Neural crest cell (in vitro differentiated cells): ENCODE measurements at regions not wholly inside any gene's neighbourhood (a gene's known extent, or its start where the extent isn't known, plus 50 kb on each side); places are given as distances from the start of the nearest gene placed in this dataset.

Source experiments
- DNase-seq: peaks from one replicate; pipeline ENCODE4 v3.0.0; 2021; ENCODE audit warnings: low read depth, mixed read lengths, low spot score
- H3K27ac Mint-ChIP-seq: one replicate; pipeline ENCODE4 v1.8.0; 2021; ENCODE audit warnings: mild to moderate bottlenecking, mixed read lengths; ENCODE audit not compliant: unreplicated experiment
- H3K27me3 Mint-ChIP-seq: 2 replicates; pipeline ENCODE4 v1.8.0; 2021; ENCODE audit warnings: low read depth, mild to moderate bottlenecking, mixed read lengths
- H3K36me3 Mint-ChIP-seq: 2 replicates; pipeline ENCODE4 v1.8.0; 2021; ENCODE audit warnings: low read depth, mild to moderate bottlenecking, mixed read lengths
- H3K4me1 Mint-ChIP-seq: 2 replicates; pipeline ENCODE4 v1.8.0; 2021; ENCODE audit warnings: mixed read lengths
- H3K4me3 Mint-ChIP-seq: one replicate; pipeline ENCODE4 v1.8.0; 2021; ENCODE audit warnings: mild to moderate bottlenecking, mixed read lengths
- H3K9me3 Mint-ChIP-seq: 2 replicates; pipeline ENCODE4 v1.8.0; 2021; ENCODE audit warnings: mixed read lengths
- TF ChIP-seq, protein P1 (sequence below): fragments of 200-600 bp; sonication (generic); conservative IDR thresholded peaks from 2 replicates; pipeline ENCODE4 v1.5.0; 2021; ENCODE audit warnings: antibody characterized with exemption, mild to moderate bottlenecking

DNA sequence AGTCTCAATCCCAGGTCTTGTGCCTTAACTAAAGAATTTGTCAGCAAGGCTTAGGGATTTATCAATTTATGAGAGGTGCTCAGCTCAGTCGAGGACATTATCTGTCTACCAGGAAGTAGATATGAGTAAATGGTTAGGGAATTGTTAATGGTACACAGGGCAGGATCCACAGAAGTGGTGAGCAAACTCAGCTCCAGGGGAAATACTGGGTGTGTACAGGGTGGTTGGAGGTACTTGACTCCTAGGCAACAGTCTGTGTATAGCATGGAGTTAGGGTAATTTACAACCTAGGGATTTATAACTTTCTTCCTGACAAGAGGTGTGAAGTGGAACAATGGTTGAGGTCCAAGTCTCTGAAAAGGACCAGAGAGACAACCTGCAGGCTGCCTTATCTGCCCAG lies 123.4 kb upstream of the OR9Q1 start:
- Mint-ChIP-seq H3K4me1 (no peaks in the 10 kb centered on the region), H3K27me3 (peaks cover 26% of the 10 kb centered on the region), H3K27ac (no peak overlapping the region), H3K4me3 (no peak overlapping the region), H3K9me3 (no peaks in the 10 kb centered on the region), H3K36me3 (no peaks in the 10 kb centered on the region)
- DNase-seq: no peak
- TF ChIP-seq, protein P1, sequence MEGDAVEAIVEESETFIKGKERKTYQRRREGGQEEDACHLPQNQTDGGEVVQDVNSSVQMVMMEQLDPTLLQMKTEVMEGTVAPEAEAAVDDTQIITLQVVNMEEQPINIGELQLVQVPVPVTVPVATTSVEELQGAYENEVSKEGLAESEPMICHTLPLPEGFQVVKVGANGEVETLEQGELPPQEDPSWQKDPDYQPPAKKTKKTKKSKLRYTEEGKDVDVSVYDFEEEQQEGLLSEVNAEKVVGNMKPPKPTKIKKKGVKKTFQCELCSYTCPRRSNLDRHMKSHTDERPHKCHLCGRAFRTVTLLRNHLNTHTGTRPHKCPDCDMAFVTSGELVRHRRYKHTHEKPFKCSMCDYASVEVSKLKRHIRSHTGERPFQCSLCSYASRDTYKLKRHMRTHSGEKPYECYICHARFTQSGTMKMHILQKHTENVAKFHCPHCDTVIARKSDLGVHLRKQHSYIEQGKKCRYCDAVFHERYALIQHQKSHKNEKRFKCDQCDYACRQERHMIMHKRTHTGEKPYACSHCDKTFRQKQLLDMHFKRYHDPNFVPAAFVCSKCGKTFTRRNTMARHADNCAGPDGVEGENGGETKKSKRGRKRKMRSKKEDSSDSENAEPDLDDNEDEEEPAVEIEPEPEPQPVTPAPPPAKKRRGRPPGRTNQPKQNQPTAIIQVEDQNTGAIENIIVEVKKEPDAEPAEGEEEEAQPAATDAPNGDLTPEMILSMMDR: no peak

DNA sequence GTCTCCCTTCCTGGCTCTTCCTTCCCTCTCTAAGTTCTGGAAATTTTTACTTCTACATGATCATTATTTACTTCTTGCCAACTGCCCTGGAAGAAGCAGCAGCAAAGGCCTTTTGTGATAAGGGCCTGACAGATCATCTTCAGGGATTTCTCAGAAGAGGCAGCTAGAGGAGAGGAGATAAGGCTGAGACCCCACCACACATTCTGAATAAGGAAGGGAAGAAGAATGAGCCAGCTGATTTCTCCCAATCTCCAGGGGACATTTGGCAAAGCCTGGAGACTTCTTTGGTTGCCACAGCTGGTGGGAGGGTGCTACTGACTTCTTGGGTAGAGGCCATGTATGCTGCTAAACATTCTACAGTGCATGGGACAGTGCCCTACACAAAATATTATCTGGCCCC lies 122.4 kb upstream of the OR9Q1 start:
- no peak for DNase-seq
- H3K4me3 Mint-ChIP-seq: no peak overlapping the region
- H3K9me3 Mint-ChIP-seq: no peaks in the 10 kb centered on the region
- TF ChIP-seq, protein P1: no peak
- no peaks in the 10 kb centered on the region for H3K4me1 Mint-ChIP-seq
- H3K36me3 Mint-ChIP-seq: no peaks in the 10 kb centered on the region
- H3K27ac Mint-ChIP-seq: no peak overlapping the region
- H3K27me3 Mint-ChIP-seq: peaks cover 22% of the 10 kb centered on the region

DNA sequence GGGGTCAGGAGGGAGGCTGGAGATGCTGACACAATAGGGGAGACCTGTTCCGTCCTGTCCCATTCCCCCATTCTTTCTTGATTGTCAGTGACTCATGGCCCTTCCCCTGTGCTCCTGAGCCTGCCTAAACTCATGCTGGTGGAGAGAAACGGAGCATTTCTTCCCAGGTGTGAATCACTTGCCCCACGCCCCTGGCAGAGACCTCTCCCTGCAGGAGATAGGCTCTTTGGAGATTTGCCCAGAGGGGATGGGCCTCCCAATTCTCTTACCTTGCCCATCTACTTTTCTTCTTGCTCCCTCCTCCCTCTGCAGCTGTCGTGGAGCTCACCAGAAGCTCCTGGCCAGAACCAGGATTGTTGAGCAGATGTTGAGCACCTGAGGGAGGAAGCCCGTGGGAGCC lies 121.9 kb upstream of the OR9Q1 start:
- no peak for DNase-seq
- no peak overlapping the region for H3K27ac Mint-ChIP-seq
- no peaks in the 10 kb centered on the region for H3K4me1 Mint-ChIP-seq
- TF ChIP-seq, protein P1: no peak
- no peaks in the 10 kb centered on the region for H3K36me3 Mint-ChIP-seq
- H3K9me3 Mint-ChIP-seq: no peaks in the 10 kb centered on the region
- H3K4me3 Mint-ChIP-seq: no peak overlapping the region
- H3K27me3 Mint-ChIP-seq: peaks cover 18% of the 10 kb centered on the region

DNA sequence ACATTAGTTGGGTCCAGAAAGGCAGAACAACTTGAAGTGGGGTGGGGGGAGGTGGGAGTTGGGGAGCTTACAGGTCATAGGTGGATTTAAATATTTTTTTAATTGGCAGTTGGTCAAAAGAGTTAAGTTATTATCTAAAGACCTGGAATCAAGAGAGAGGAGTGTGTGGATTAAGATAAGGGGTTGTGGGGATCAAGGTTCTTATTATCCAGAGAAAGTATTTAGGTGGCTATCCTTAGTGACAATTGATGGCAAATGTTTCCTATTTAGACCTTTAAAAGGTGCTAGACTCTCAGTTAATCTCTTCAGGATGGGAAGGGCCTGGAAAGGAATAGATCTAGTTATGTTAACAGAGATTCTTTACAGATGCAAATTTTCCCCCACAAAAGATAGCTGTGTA lies 120.7 kb upstream of the OR9Q1 start:
- peaks cover 14% of the 10 kb centered on the region for H3K27me3 Mint-ChIP-seq
- H3K4me1 Mint-ChIP-seq: no peaks in the 10 kb centered on the region
- no peak overlapping the region for H3K4me3 Mint-ChIP-seq
- H3K36me3 Mint-ChIP-seq: no peaks in the 10 kb centered on the region
- no peak overlapping the region for H3K27ac Mint-ChIP-seq
- H3K9me3 Mint-ChIP-seq: peaks cover 4% of the 10 kb centered on the region
- TF ChIP-seq, protein P1: no peak
- no peak for DNase-seq

DNA sequence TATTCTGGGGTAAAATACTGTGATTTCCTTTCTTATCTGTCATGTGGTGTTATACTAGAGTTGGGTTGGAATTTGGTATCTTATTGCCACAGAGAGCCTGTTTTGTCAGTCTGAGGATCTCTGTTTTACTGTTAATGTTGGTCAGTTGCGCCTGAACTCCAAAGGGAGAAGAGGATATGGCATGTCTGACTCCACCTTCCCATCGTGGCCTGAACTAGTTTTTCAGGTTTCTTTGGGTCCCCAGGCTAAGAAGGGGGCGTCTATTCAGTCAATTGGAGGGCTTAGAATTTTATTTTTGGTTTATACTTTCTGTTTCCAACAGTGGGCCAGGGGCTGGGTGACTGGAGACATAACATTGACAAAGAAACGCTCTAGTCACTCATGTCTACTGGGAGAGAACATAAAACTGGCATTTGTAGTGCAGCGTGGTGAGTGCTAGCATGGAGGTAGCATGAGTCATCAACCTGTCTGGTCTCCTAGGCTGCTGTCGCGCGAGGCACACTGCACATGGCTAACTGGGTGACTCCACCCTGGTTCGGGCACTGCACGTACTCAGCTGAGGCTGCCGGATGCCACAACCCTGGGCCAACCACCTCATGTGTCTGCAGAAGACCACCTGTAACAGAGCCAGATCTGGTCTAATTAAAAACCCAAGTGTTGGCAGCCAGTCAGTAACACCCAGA lies 120.1 kb upstream of the OR9Q1 start:
- Mint-ChIP-seq H3K4me3 (no peak overlapping the region), H3K36me3 (no peaks in the 10 kb centered on the region), H3K27me3 (peaks cover 10% of the 10 kb centered on the region), H3K4me1 (no peaks in the 10 kb centered on the region), H3K9me3 (peaks cover 4% of the 10 kb centered on the region), H3K27ac (no peak overlapping the region)
- TF ChIP-seq, protein P1: no peak
- no peak for DNase-seq

DNA sequence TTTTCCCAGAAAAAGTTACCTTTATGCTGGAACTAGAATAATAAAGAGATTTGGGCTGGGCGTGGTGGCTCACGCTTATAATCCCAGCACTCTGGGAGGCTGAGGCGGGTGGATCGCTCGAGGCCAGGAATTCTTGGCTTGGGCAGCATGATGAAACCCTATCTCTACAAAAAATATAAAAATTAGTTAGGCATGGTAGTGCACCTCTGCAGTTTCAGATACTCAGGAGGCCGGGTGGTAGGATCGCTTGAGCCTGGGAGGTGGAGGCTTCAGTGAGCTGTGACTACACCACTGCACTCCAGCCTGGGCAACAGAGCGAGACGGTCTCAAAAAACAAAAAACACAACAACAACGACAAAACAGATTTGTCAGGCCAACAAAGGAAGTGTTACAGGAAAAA lies 119.3 kb upstream of the OR9Q1 start:
- H3K36me3 Mint-ChIP-seq: no peaks in the 10 kb centered on the region

More for the DNA sequence above, 119.3 kb upstream of the OR9Q1 start:
- no peak overlapping the region for H3K27ac Mint-ChIP-seq
- peaks cover 8% of the 10 kb centered on the region for H3K27me3 Mint-ChIP-seq
- no peak overlapping the region for H3K4me3 Mint-ChIP-seq
- H3K9me3 Mint-ChIP-seq: peaks cover 4% of the 10 kb centered on the region
- no peak for DNase-seq
- TF ChIP-seq, protein P1: no peak
- no peaks in the 10 kb centered on the region for H3K4me1 Mint-ChIP-seq
